ENCODE measurements at regions not wholly inside any gene's neighbourhood (a gene's known extent, or its start where the extent isn't known, plus 50 kb on each side); places are given as distances from the start of the nearest gene placed in this dataset.
"Not testable (repeated sequence)": the region's sequence is repeated elsewhere in the genome, so short reads cannot be mapped to it uniquely, and the experiment has no call there.

DNA sequence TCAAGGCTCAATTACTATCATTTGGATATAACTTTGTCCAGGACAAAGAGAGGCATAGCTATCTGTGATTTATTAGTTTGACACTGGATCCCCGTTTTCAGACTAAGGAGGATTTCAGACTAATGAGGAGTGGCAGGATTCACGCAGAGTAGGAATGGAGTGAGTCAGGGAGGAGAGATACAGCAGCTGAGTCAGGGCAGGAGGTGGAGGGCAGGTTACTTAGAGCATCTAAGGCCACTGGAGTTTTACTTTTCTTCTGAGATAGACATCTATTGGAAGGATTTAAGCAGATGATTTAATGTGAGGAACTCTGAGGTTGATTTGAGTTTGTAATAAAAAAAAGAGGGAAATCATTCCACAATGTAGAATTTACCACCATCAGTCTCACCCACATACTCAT, 110.6 kb downstream of the RPIA start:
- not testable (repeated sequence) for DNase-seq (ENCODE audit: low read depth); H3K4me3 ChIP-seq (ENCODE audit: control insufficient read depth, low read depth, low read length)

DNA sequence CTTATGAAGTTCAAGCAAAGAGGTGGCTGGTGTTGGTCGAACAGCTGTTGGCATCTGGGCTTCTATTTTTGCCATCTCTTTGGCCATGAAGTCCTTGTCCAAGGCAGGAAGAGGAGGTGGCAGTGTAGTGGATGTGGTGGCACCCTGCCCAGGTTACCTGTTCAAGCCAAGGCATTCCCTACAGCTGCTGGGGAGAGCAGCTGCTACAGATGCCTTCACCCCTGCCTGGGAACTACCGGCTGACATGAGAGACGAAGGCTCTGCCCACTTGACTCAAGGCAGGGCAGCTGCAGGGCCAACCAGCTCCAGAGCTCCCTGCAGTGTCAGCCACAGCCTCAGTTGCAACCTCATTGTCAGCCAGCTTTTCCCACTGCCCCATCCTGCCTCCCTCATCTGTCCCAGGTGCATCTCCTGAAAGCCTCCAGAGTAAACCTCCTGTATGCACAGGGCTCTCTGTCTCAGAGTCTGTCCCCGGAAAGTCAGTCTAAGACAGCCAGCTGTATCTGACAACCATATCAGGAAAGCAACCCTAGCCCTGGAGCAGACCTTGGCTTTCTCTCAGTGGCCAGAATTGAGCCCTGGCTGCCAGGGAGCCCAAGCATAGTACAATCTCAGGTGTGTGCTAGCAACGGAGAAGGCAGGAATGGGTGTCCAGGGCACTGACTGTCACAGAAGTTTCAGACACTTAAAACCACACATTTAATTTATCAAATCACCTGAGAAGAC, 115.9 kb downstream of the RPIA start:
- H3K4me3 ChIP-seq (ENCODE audit: control insufficient read depth, low read depth, low read length), result no peak overlapping the region
- TF ChIP-seq, protein P1, sequence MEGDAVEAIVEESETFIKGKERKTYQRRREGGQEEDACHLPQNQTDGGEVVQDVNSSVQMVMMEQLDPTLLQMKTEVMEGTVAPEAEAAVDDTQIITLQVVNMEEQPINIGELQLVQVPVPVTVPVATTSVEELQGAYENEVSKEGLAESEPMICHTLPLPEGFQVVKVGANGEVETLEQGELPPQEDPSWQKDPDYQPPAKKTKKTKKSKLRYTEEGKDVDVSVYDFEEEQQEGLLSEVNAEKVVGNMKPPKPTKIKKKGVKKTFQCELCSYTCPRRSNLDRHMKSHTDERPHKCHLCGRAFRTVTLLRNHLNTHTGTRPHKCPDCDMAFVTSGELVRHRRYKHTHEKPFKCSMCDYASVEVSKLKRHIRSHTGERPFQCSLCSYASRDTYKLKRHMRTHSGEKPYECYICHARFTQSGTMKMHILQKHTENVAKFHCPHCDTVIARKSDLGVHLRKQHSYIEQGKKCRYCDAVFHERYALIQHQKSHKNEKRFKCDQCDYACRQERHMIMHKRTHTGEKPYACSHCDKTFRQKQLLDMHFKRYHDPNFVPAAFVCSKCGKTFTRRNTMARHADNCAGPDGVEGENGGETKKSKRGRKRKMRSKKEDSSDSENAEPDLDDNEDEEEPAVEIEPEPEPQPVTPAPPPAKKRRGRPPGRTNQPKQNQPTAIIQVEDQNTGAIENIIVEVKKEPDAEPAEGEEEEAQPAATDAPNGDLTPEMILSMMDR (conservative IDR thresholded peaks at IDR 0.05; ENCODE audit: control insufficient read depth, insufficient read depth, low read depth, low read length), result no peak
- no peak for DNase-seq (ENCODE audit: low read depth)

DNA sequence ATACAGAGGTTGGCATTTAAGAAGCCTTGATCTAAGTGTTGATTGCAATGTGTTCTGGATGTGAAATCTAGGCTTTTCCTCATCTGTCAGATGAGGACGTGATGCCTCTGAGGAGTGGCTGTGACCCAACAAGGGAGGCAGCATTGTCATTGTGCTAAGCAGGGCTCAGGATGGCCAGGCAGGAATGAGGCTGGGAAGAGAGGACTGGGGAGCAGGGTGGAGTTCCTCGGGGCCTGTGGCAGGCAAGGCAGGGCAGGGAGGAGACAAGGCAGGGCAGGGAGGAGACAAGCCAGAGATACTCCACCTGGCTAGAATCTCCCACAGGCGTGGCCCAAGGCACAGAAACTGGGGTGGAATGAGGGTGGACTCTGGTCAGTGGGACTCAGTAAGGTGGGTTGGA, 116.6 kb downstream of the RPIA start:
- no peak overlapping the region for H3K4me3 ChIP-seq (ENCODE audit: control insufficient read depth, low read depth, low read length)
- TF ChIP-seq, protein P1 (conservative IDR thresholded peaks at IDR 0.05; ENCODE audit: control insufficient read depth, insufficient read depth, low read depth, low read length), result no peak
- DNase-seq (ENCODE audit: low read depth), result no peak

DNA sequence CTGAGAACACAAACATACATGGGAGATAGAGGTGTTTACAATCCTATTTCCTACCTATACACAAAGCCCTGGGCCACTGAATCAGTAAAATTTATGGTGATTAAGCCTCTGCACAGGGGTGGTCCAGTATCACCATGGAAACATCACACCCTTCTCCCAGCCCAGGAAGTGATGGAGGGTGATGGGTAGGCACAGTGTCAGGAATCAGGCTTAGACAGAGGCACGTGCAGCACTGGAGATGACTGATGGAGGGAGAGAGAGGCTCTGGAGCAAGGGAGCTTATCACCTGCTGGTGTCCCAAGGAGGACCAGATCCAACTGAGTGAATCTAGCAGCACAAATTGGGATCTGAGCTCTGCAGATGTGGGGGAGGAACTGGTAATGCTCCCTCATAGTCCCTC, 117.2 kb downstream of the RPIA start:
- no peak for DNase-seq (ENCODE audit: low read depth)
- TF ChIP-seq, protein P1 (conservative IDR thresholded peaks at IDR 0.05; ENCODE audit: control insufficient read depth, insufficient read depth, low read depth, low read length), result no peak
- H3K4me3 ChIP-seq (ENCODE audit: control insufficient read depth, low read depth, low read length), result no peak overlapping the region

DNA sequence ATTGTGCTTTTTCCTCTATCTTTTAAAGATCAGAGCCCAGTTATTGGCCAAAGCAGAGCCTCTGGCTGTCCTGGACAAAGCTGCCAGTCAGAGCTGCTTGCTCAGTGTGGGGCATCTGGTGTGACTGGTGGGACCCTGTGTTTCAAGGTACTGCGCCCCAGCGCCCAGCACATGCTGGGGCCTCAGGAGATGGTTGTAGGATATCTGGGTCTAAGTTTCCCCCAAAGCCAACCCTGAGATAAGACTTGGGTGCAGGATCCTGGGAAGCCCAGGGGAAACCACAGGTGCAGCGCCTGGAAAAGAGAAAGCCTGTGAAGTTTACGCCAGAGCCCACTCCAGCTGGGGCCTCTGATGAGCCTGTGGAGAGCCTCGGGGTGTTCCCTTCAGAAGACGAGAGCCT, 117.7 kb downstream of the RPIA start:
- no peak for DNase-seq (ENCODE audit: low read depth)
- TF ChIP-seq, protein P1 (conservative IDR thresholded peaks at IDR 0.05; ENCODE audit: control insufficient read depth, insufficient read depth, low read depth, low read length), result no peak
- no peak overlapping the region for H3K4me3 ChIP-seq (ENCODE audit: control insufficient read depth, low read depth, low read length)

DNA sequence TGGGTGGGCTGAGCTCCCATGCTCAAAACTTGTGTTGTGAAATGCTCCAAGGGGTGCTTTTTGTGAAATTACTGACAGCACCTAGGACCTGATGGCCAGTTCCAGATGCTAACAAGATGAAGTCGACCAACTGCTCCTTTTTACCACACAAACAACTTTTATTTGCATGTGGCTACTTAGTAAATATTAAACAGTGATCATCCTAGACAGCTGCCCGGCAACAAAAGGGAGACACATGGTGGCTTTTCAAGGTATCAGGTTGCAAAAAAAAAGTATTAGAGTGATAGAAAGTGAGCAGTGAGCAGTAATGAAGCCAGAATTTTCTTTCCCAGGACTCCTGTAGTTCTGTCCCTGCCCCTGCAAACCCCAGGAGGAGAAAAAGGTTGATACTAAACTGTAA, 118.5 kb downstream of the RPIA start:
- H3K4me3 ChIP-seq (ENCODE audit: control insufficient read depth, low read depth, low read length), result no peak overlapping the region
- no peak for DNase-seq (ENCODE audit: low read depth)
- TF ChIP-seq, protein P1 (conservative IDR thresholded peaks at IDR 0.05; ENCODE audit: control insufficient read depth, insufficient read depth, low read depth, low read length), result no peak

DNA sequence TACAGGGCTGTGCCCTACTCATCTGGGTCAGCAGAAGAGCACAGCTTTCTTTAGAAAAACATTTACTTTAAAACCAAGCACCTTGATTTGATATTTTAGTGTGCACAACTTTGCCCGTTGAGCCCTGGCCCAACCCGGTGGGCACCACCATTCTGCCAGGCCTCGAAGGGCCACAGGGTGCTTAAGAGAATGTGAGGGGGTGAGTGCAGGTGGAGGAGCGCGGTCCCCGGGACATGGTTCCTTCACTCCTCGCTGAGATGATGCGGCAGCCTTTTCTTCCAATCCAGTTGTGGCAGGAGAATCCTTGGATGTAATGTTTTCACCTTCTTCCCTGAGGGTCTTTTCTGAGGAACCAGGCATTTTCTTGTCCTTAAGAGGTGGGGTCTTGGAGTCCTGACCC, 119.0 kb downstream of the RPIA start:
- DNase-seq (ENCODE audit: low read depth), result no peak
- H3K4me3 ChIP-seq (ENCODE audit: control insufficient read depth, low read depth, low read length), result no peak overlapping the region
- TF ChIP-seq, protein P1 (conservative IDR thresholded peaks at IDR 0.05; ENCODE audit: control insufficient read depth, insufficient read depth, low read depth, low read length), result no peak
